Mammary epithelial cell (primary cell): ENCODE measurements at regions not wholly inside any gene's neighbourhood (a gene's known extent, or its start where the extent isn't known, plus 50 kb on each side); places are given as distances from the start of the nearest gene placed in this dataset.

Source experiments
- CTCF ChIP-seq, 2 donors: IDR thresholded peaks in 1 of 2; conservative IDR thresholded peaks in 1 of 2; 2 replicates each; pipeline ENCODE4 v1.5.1; 2011 to 2012; ENCODE audit warnings: inconsistent platforms in 2 of 2, low read length in 2 of 2, mild to moderate bottlenecking in 2 of 2, control low read depth in 1 of 2, low read depth in 1 of 2; ENCODE audit not compliant: insufficient read depth in 1 of 2; ENCODE audit errors: extremely low read depth in 1 of 2
- EZH2 ChIP-seq: IDR thresholded peaks from 2 replicates; pipeline ENCODE4 v1.6.1; 2012; ENCODE audit warnings: low read length, inconsistent platforms, borderline replicate concordance

GRCh38 chr14:59009967-59010366 lies 178.5 kb upstream of the DAAM1 start:
- TF ChIP-seq EZH2, result no peak
- no peak for TF ChIP-seq CTCF (conservative IDR thresholded peaks at IDR 0.05 in 1 of 2, IDR thresholded peaks at IDR 0.05 in 1 of 2; ENCODE audit: extremely low read depth in 1 of 2, insufficient read depth in 1 of 2, low read depth in 1 of 2, low read length in 2 of 2)
